Caco-2 (cell line): ENCODE measurements at regions not wholly inside any gene's neighbourhood (a gene's known extent, or its start where the extent isn't known, plus 50 kb on each side); places are given as distances from the start of the nearest gene placed in this dataset.

ENCODE experiments used
- BruUV-seq: library from RNA; stranded (reverse); fragments of 400-500 nt; replicated peaks from 2 replicates; lab custom pipeline; 2021; lab: Mats Ljungman, UMichigan
- CTCF ChIA-PET: fragments of 300-600 bp; sonication (Branson Sonifier 250); formaldehyde crosslinking; loops from one replicate; lab custom pipeline; 2022; ENCODE audit warnings: antibody characterized with exemption; lab: Charles Lee
- POLR2A ChIA-PET: fragments of 300-600 bp; sonication (Branson Sonifier 250); formaldehyde crosslinking; loops from one replicate; lab custom pipeline; 2022; ENCODE audit warnings: antibody characterized with exemption; lab: Charles Lee
- DNase-seq, 2 experiments: peaks; one replicate each; pipeline versions ENCODE4 v3.0.0 to v3.0.0-alpha.2; 2020 to 2022
- H3K27me3 ChIP-seq: replicated peaks from 2 replicates; pipeline ENCODE4 v1.6.0; 2011; ENCODE audit warnings: low read length; ENCODE audit not compliant: control insufficient read depth, insufficient read depth
- H3K36me3 ChIP-seq: 2 replicates; pipeline ENCODE4 v1.5.1; 2011; ENCODE audit warnings: low read length; ENCODE audit not compliant: control insufficient read depth, insufficient read depth
- H3K4me1 ChIP-seq: fragments of 250-450 bp; sonication (Bioruptor Pico); 2 replicates; pipeline ENCODE4 v1.5.1; 2020; ENCODE audit warnings: mild to moderate bottlenecking
- H3K4me3 ChIP-seq: 2 replicates; pipeline ENCODE4 v1.5.1; 2011; ENCODE audit warnings: low read depth, mild to moderate bottlenecking, control low read depth, low read length
- H3K9me3 ChIP-seq: fragments of 250-450 bp; sonication (Bioruptor Pico); 2 replicates; pipeline ENCODE4 v1.5.1; 2020; ENCODE audit warnings: mild to moderate bottlenecking, moderate library complexity
- H3K27ac Mint-ChIP-seq: one replicate; pipeline ENCODE4 v1.8.0; 2022; ENCODE audit warnings: mixed read lengths; ENCODE audit not compliant: unreplicated experiment
- H3K27me3 Mint-ChIP-seq: one replicate; pipeline ENCODE4 v1.8.0; 2022; ENCODE audit warnings: mixed read lengths; ENCODE audit not compliant: insufficient read depth, unreplicated experiment
- H3K36me3 Mint-ChIP-seq: one replicate; pipeline ENCODE4 v1.8.0; 2022; ENCODE audit warnings: mild to moderate bottlenecking, mixed read lengths; ENCODE audit not compliant: insufficient read depth, unreplicated experiment
- H3K4me1 Mint-ChIP-seq: one replicate; pipeline ENCODE4 v1.8.0; 2022; ENCODE audit warnings: low read depth, mixed read lengths; ENCODE audit not compliant: unreplicated experiment
- H3K4me3 Mint-ChIP-seq: one replicate; pipeline ENCODE4 v1.8.0; 2022; ENCODE audit warnings: mild to moderate bottlenecking, moderate library complexity, mixed read lengths; ENCODE audit not compliant: unreplicated experiment
- H3K9me3 Mint-ChIP-seq: one replicate; pipeline ENCODE4 v1.8.0; 2022; ENCODE audit warnings: mixed read lengths; ENCODE audit not compliant: unreplicated experiment
- intact Hi-C: fragments of 100-400 bp; cut with micrococcal nuclease; formaldehyde crosslinking; loops from one replicate; pipeline ENCODE4 v1.10.0; 2022; ENCODE audit not compliant: unreplicated experiment
- TF ChIP-seq, protein P1 (sequence below), 2 experiments: fragments of 200-600 bp in 1 of 2; IDR thresholded peaks; 1 replicate in 1 of 2; 2 replicates in 1 of 2; pipeline versions ENCODE4 v1.5.1 to v1.8.0; 2011 to 2022; ENCODE audit warnings: antibody characterized with exemption in 1 of 2, control low read depth in 1 of 2, inconsistent platforms in 1 of 2, low read depth in 1 of 2, low read length in 1 of 2, mild to moderate bottlenecking in 1 of 2, moderate library complexity in 1 of 2; ENCODE audit not compliant: insufficient read depth in 1 of 2, severe bottlenecking in 1 of 2, unreplicated experiment in 1 of 2

- TF ChIP-seq, protein P1, sequence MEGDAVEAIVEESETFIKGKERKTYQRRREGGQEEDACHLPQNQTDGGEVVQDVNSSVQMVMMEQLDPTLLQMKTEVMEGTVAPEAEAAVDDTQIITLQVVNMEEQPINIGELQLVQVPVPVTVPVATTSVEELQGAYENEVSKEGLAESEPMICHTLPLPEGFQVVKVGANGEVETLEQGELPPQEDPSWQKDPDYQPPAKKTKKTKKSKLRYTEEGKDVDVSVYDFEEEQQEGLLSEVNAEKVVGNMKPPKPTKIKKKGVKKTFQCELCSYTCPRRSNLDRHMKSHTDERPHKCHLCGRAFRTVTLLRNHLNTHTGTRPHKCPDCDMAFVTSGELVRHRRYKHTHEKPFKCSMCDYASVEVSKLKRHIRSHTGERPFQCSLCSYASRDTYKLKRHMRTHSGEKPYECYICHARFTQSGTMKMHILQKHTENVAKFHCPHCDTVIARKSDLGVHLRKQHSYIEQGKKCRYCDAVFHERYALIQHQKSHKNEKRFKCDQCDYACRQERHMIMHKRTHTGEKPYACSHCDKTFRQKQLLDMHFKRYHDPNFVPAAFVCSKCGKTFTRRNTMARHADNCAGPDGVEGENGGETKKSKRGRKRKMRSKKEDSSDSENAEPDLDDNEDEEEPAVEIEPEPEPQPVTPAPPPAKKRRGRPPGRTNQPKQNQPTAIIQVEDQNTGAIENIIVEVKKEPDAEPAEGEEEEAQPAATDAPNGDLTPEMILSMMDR (IDR thresholded peaks at IDR 0.05; ENCODE audit: insufficient read depth in 1 of 2, low read depth in 1 of 2, low read length in 1 of 2, severe bottlenecking in 1 of 2, unreplicated experiment in 1 of 2) = no peak
- CTCF ChIA-PET = no interaction called here
- Mint-ChIP-seq H3K27me3 (no peaks in the 10 kb centered on the region), H3K4me1 (no peaks in the 10 kb centered on the region), H3K9me3 (no peaks in the 10 kb centered on the region), H3K27ac (no peak overlapping the region), H3K36me3 (no peaks in the 10 kb centered on the region), H3K4me3 (no peak overlapping the region)
- H3K36me3 ChIP-seq = no peaks in the 10 kb centered on the region
- no peaks in the 10 kb centered on the region for H3K9me3 ChIP-seq
- POLR2A ChIA-PET = no interaction called here
- intact Hi-C loops = no loop called here
- H3K4me1 ChIP-seq = no peaks in the 10 kb centered on the region
- no peak overlapping the region for H3K4me3 ChIP-seq
- no TSS peak for BruUV-seq
- DNase-seq = no peak
- H3K27me3 ChIP-seq = no peaks in the 10 kb centered on the region
Observed at GRCh38 chr3:163821841-163822240, 1256.5 kb downstream of the SI start.

DNA sequence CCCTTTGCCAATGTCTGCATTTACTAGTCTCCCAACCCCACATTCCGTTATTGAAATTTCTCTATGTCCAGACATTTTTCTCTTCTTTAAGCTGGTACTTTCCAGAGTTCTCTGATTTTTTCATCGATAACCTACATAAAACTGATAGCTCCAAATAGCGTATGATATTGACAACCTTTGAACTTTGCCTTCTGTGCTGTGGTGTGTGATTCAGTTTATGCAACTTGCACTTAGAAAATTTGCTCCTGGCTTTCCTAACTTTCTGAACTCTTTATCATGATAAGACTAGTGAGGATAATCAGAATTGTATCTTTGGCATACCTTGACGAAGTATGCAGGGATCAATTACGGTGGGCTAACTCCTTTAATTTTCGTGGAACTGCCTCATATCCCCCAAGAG is 1261.3 kb downstream of the SI start:
- Histone ChIP-seq H3K36me3 (no peaks in the 10 kb centered on the region), H3K4me3 (no peak overlapping the region), H3K9me3 (no peaks in the 10 kb centered on the region), H3K27me3 (no peaks in the 10 kb centered on the region), H3K4me1 (no peaks in the 10 kb centered on the region)
- no peaks in the 10 kb centered on the region for H3K9me3 Mint-ChIP-seq
- no peaks in the 10 kb centered on the region for H3K36me3 Mint-ChIP-seq
- no peak overlapping the region for H3K4me3 Mint-ChIP-seq
- ChIA-PET POLR2A (no interaction called here), CTCF (no interaction called here)
- intact Hi-C loops = no loop called here
- DNase-seq = no peak
- TF ChIP-seq, protein P1 (IDR thresholded peaks at IDR 0.05; ENCODE audit: insufficient read depth in 1 of 2, low read depth in 1 of 2, low read length in 1 of 2, severe bottlenecking in 1 of 2, unreplicated experiment in 1 of 2) = no peak
- BruUV-seq = no TSS peak
- no peaks in the 10 kb centered on the region for H3K27me3 Mint-ChIP-seq
- no peaks in the 10 kb centered on the region for H3K4me1 Mint-ChIP-seq
- no peak overlapping the region for H3K27ac Mint-ChIP-seq

- Mint-ChIP-seq H3K27ac (no peak overlapping the region), H3K36me3 (no peaks in the 10 kb centered on the region), H3K27me3 (no peaks in the 10 kb centered on the region), H3K9me3 (no peaks in the 10 kb centered on the region), H3K4me3 (no peak overlapping the region), H3K4me1 (peaks cover 7% of the 10 kb centered on the region)
- Histone ChIP-seq H3K27me3 (no peaks in the 10 kb centered on the region), H3K36me3 (no peaks in the 10 kb centered on the region), H3K9me3 (no peaks in the 10 kb centered on the region), H3K4me1 (no peaks in the 10 kb centered on the region), H3K4me3 (no peak overlapping the region)
- no TSS peak for BruUV-seq
- DNase-seq = no peak
- CTCF ChIA-PET = no interaction called here
- intact Hi-C loops = no loop called here
- POLR2A ChIA-PET = no interaction called here
- TF ChIP-seq, protein P1 (IDR thresholded peaks at IDR 0.05; ENCODE audit: insufficient read depth in 1 of 2, low read depth in 1 of 2, low read length in 1 of 2, severe bottlenecking in 1 of 2, unreplicated experiment in 1 of 2) = no peak
Observed at GRCh38 chr3:163813935-163814334, 1264.4 kb downstream of the SI start.
